ENCODE measurements at regions not wholly inside any gene's neighbourhood (a gene's known extent, or its start where the extent isn't known, plus 50 kb on each side); places are given as distances from the start of the nearest gene placed in this dataset.

GRCh38 chr2:212628586-212628985 lies 90.0 kb upstream of the ERBB4 start:
- no peak for TF ChIP-seq CTCF (IDR thresholded peaks at IDR 0.05)
- no peak for TF ChIP-seq POLR2A (IDR thresholded peaks at IDR 0.05)
